Posterior cingulate gyrus (tissue), 11 donors: ENCODE measurements at regions not wholly inside any gene's neighbourhood (a gene's known extent, or its start where the extent isn't known, plus 50 kb on each side); places are given as distances from the start of the nearest gene placed in this dataset.
"Not testable (repeated sequence)": the region's sequence is repeated elsewhere in the genome, so short reads cannot be mapped to it uniquely, and the experiment has no call there.

Experiments used
- DNase-seq, 10 donors: peaks; one replicate each; pipeline versions ENCODE4 v3.0.0 to v3.0.0-alpha.2; 2020 to 2021; ENCODE audit warnings: mixed read lengths in 3 of 10
- intact Hi-C: fragments of 100-400 bp; cut with DNase I; formaldehyde crosslinking; loops from one replicate; pipeline ENCODE4 v1.15.1; 2023

- intact Hi-C loops: no loop called here
- DNase-seq: no peak
Observed at GRCh38 chr16:58906981-58907715, 173.0 kb upstream of the GOT2 start.

- DNase-seq: no peak
- intact Hi-C loops: no loop called here
Observed at GRCh38 chr16:58904291-58904690, 170.2 kb upstream of the GOT2 start.

GRCh38 chr16:58889516-58889915 lies 155.4 kb upstream of the GOT2 start:
- intact Hi-C loops: no loop called here
- no peak for DNase-seq

GRCh38 chr16:58885528-58886170 lies 151.5 kb upstream of the GOT2 start:
- DNase-seq: no peak
- intact Hi-C loops: no loop called here

GRCh38 chr16:58884141-58884540 lies 150.0 kb upstream of the GOT2 start:
- DNase-seq: no peak
- intact Hi-C loops: no loop called here

GRCh38 chr16:58883131-58883530 lies 149.0 kb upstream of the GOT2 start:
- DNase-seq: peak in 1 of 10 donors; percentile 48
- intact Hi-C loops: no loop called here

- intact Hi-C loops: no loop called here
- no peak for DNase-seq
Observed at GRCh38 chr16:58882292-58882691, 148.2 kb upstream of the GOT2 start.

- peak in 1 of 10 donors; percentile 65 for DNase-seq
- intact Hi-C loops: not testable (repeated sequence)
Observed at GRCh38 chr16:58878641-58879040, 144.5 kb upstream of the GOT2 start.

- intact Hi-C loops: no loop called here
- DNase-seq: no peak
Observed at GRCh38 chr16:58866935-58867334, 132.8 kb upstream of the GOT2 start.

- intact Hi-C loops: no loop called here
- DNase-seq: no peak
Observed at GRCh38 chr16:58863761-58864160, 129.6 kb upstream of the GOT2 start.

GRCh38 chr16:58863042-58863441 lies 128.9 kb upstream of the GOT2 start:
- intact Hi-C loops: no loop called here
- DNase-seq: no peak

GRCh38 chr16:58862334-58863021 lies 128.4 kb upstream of the GOT2 start:
- intact Hi-C loops: no loop called here
- DNase-seq: no peak

- DNase-seq: no peak
- intact Hi-C loops: no loop called here
Observed at GRCh38 chr16:58859958-58860669, 126.0 kb upstream of the GOT2 start.

GRCh38 chr16:58858577-58858976 lies 124.5 kb upstream of the GOT2 start:
- intact Hi-C loops, DNase-seq: not testable (repeated sequence)

GRCh38 chr16:58855291-58855863 lies 121.3 kb upstream of the GOT2 start:
- DNase-seq: no peak
- intact Hi-C loops: no loop called here

GRCh38 chr16:58853854-58854791 lies 120.0 kb upstream of the GOT2 start:
- DNase-seq: peak in 1 of 10 donors; percentile 52
- intact Hi-C loops: no loop called here

GRCh38 chr16:58850678-58851020 lies 116.5 kb upstream of the GOT2 start:
- intact Hi-C loops: no loop called here
- no peak for DNase-seq

GRCh38 chr16:58850019-58850677 lies 116.0 kb upstream of the GOT2 start:
- intact Hi-C loops: no loop called here
- DNase-seq: no peak

- intact Hi-C loops: no loop called here
- no peak for DNase-seq
Observed at GRCh38 chr16:58848662-58849002, 114.5 kb upstream of the GOT2 start.
